ENCODE measurements at regions not wholly inside any gene's neighbourhood (a gene's known extent, or its start where the extent isn't known, plus 50 kb on each side); places are given as distances from the start of the nearest gene placed in this dataset.

- WGBS, 2 donors = 84 to 89% methylated on average over 2 of the region's 2 CpGs
- H3K27me3 ChIP-seq = no peaks in the 10 kb centered on the region
Observed at GRCh38 chr10:64067859-64068258, 546.7 kb downstream of the REEP3 start.

GRCh38 chr10:64070241-64070640, 549.0 kb downstream of the REEP3 start:
- no peak overlapping the region for H3K27ac ChIP-seq
- TF ChIP-seq POLR2A (IDR thresholded peaks at IDR 0.05) (no peak), CTCF (IDR thresholded peaks at IDR 0.05) (no peak)
- no peaks in the 10 kb centered on the region for H3K27me3 ChIP-seq
- H3K4me1 ChIP-seq = no peaks in the 10 kb centered on the region
- H3K9me3 ChIP-seq = no peaks in the 10 kb centered on the region
- 67 to 93% methylated on average over 1 of the region's 1 CpG for WGBS, 2 donors
- no peaks in the 10 kb centered on the region for H3K36me3 ChIP-seq
- no peak for DNase-seq
- intact Hi-C loops (cut with DNase I) = no loop called here
- H3K4me3 ChIP-seq = no peak overlapping the region

More at GRCh38 chr10:64067859-64068258, 546.7 kb downstream of the REEP3 start:
- no peak for TF ChIP-seq POLR2A (IDR thresholded peaks at IDR 0.05)
- TF ChIP-seq CTCF (IDR thresholded peaks at IDR 0.05) = no peak
- H3K4me3 ChIP-seq = no peak overlapping the region
- no peaks in the 10 kb centered on the region for H3K9me3 ChIP-seq
- intact Hi-C loops (cut with DNase I) = no loop called here
- DNase-seq = no peak
- no peaks in the 10 kb centered on the region for H3K36me3 ChIP-seq
- H3K4me1 ChIP-seq = no peaks in the 10 kb centered on the region
- no peak overlapping the region for H3K27ac ChIP-seq

- no peak for DNase-seq
- intact Hi-C loops (cut with DNase I) = no loop called here
- WGBS, 2 donors = 50 to 60% methylated on average over 5 of the region's 5 CpGs
Observed at GRCh38 chr10:64071218-64071617, 550.0 kb downstream of the REEP3 start.

GRCh38 chr10:64075604-64076003, 554.4 kb downstream of the REEP3 start:
- TF ChIP-seq CTCF (IDR thresholded peaks at IDR 0.05) (no peak), POLR2A (IDR thresholded peaks at IDR 0.05) (no peak)
- no peak overlapping the region for H3K4me3 ChIP-seq
- no peaks in the 10 kb centered on the region for H3K9me3 ChIP-seq
- no peaks in the 10 kb centered on the region for H3K4me1 ChIP-seq
- intact Hi-C loops (cut with DNase I) = no loop called here
- H3K36me3 ChIP-seq = no peaks in the 10 kb centered on the region
- peaks cover 0 to 3% (median 0%) of the 10 kb centered on the region in 4 donors for H3K27me3 ChIP-seq
- 86 to 88% methylated on average over 2 of the region's 2 CpGs for WGBS, 2 donors
- H3K27ac ChIP-seq = no peak overlapping the region
- no peak for DNase-seq

More at GRCh38 chr10:64071218-64071617, 550.0 kb downstream of the REEP3 start:
- Histone ChIP-seq H3K4me3 (no peak overlapping the region), H3K36me3 (no peaks in the 10 kb centered on the region), H3K4me1 (no peaks in the 10 kb centered on the region), H3K27ac (no peak overlapping the region), H3K9me3 (no peaks in the 10 kb centered on the region), H3K27me3 (no peaks in the 10 kb centered on the region)
- no peak for TF ChIP-seq POLR2A (IDR thresholded peaks at IDR 0.05)
- no peak for TF ChIP-seq CTCF (IDR thresholded peaks at IDR 0.05)

GRCh38 chr10:64076322-64076940, 555.2 kb downstream of the REEP3 start:
- H3K27me3 ChIP-seq = peaks cover 0 to 3% (median 0%) of the 10 kb centered on the region in 4 donors
- intact Hi-C loops (cut with DNase I) = no loop called here
- H3K4me1 ChIP-seq = no peaks in the 10 kb centered on the region
- TF ChIP-seq CTCF (IDR thresholded peaks at IDR 0.05) (no peak), POLR2A (IDR thresholded peaks at IDR 0.05) (no peak)
- 79 to 80% methylated on average over 7 of the region's 7 CpGs for WGBS, 2 donors
- no peaks in the 10 kb centered on the region for H3K9me3 ChIP-seq
- H3K4me3 ChIP-seq = no peak overlapping the region
- H3K27ac ChIP-seq = no peak overlapping the region
- DNase-seq = no peak
- no peaks in the 10 kb centered on the region for H3K36me3 ChIP-seq

Data from esophagus squamous epithelium (tissue), 5 donors.